ENCODE measurements at regions not wholly inside any gene's neighbourhood (a gene's known extent, or its start where the extent isn't known, plus 50 kb on each side); places are given as distances from the start of the nearest gene placed in this dataset.

DNA sequence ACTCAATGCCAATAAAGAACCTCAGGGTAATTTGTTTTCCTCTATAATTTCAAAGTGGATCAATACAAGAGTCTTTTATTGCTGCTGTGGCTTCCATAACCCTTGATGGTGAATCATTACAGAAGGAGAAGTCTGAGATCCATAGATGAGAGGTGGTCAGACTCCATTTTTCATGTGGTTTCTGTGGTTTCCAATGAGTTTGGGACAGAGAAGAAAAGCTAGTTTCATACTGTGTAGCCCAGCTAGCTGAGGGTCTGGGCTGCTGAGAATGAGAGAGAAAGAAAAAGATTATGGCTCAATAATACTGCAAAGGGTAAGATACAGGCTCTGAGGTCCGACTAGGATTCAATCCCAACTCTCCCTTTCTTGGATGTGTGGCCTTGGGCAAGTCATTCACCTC lies 180.6 kb upstream of the LRRN1 start:
- TF ChIP-seq, protein P1, sequence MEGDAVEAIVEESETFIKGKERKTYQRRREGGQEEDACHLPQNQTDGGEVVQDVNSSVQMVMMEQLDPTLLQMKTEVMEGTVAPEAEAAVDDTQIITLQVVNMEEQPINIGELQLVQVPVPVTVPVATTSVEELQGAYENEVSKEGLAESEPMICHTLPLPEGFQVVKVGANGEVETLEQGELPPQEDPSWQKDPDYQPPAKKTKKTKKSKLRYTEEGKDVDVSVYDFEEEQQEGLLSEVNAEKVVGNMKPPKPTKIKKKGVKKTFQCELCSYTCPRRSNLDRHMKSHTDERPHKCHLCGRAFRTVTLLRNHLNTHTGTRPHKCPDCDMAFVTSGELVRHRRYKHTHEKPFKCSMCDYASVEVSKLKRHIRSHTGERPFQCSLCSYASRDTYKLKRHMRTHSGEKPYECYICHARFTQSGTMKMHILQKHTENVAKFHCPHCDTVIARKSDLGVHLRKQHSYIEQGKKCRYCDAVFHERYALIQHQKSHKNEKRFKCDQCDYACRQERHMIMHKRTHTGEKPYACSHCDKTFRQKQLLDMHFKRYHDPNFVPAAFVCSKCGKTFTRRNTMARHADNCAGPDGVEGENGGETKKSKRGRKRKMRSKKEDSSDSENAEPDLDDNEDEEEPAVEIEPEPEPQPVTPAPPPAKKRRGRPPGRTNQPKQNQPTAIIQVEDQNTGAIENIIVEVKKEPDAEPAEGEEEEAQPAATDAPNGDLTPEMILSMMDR (IDR thresholded peaks at IDR 0.05; ENCODE audit: low read depth, low read length) = no peak
- TF ChIP-seq EZH2phosphoT487 (IDR thresholded peaks at IDR 0.05; ENCODE audit: low read depth) = no peak
